Karpas-422 (cell line): ENCODE measurements at regions not wholly inside any gene's neighbourhood (a gene's known extent, or its start where the extent isn't known, plus 50 kb on each side); places are given as distances from the start of the nearest gene placed in this dataset.
"Not testable (repeated sequence)": the region's sequence is repeated elsewhere in the genome, so short reads cannot be mapped to it uniquely, and the experiment has no call there.

Experiments used
- DNase-seq: peaks from one replicate; pipeline ENCODE4 v3.0.0-alpha.2; 2015
- H2AFZ ChIP-seq: fragments of 200-600 bp; sonication (generic); 2 replicates; pipeline ENCODE4 v1.6.1; 2014; ENCODE audit warnings: antibody characterized with exemption, low read length, mixed read lengths
- H3K27ac ChIP-seq: fragments of 200-600 bp; sonication (generic); 2 replicates; pipeline ENCODE4 v1.5.1; 2014; ENCODE audit warnings: mild to moderate bottlenecking, low read length, moderate library complexity
- H3K27me3 ChIP-seq: fragments of 200-600 bp; sonication (generic); 2 replicates; pipeline ENCODE4 v1.6.1; 2014; ENCODE audit warnings: low read length, mixed read lengths
- H3K36me3 ChIP-seq: fragments of 200-600 bp; sonication (generic); 2 replicates; pipeline ENCODE4 v1.6.1; 2014; ENCODE audit warnings: low read length, mixed read lengths; ENCODE audit not compliant: insufficient read depth
- H3K4me1 ChIP-seq: fragments of 200-600 bp; sonication (generic); 2 replicates; pipeline ENCODE4 v1.6.1; 2014; ENCODE audit warnings: mild to moderate bottlenecking, low read length, mixed read lengths
- H3K4me2 ChIP-seq: fragments of 200-600 bp; sonication (generic); 2 replicates; pipeline ENCODE4 v1.6.1; 2014; ENCODE audit warnings: low read length, low read depth, mild to moderate bottlenecking; ENCODE audit not compliant: poor library complexity, severe bottlenecking
- H3K4me3 ChIP-seq: fragments of 200-600 bp; sonication (generic); 2 replicates; pipeline ENCODE4 v1.5.1; 2014; ENCODE audit warnings: mild to moderate bottlenecking, antibody characterized with exemption, low read length, mixed read lengths
- H3K79me2 ChIP-seq: fragments of 200-600 bp; sonication (generic); 2 replicates; pipeline ENCODE4 v1.6.1; 2014; ENCODE audit warnings: mild to moderate bottlenecking, low read length, mixed read lengths
- H3K9ac ChIP-seq: fragments of 200-600 bp; sonication (generic); 2 replicates; pipeline ENCODE4 v1.6.0; 2014; ENCODE audit warnings: low read length
- H3K9me2 ChIP-seq: fragments of 200-600 bp; sonication (generic), shearing (Covaris generic); replicated peaks from 2 replicates; pipeline ENCODE4 v1.6.0; 2014; ENCODE audit warnings: mild to moderate bottlenecking, low read length, moderate library complexity; ENCODE audit not compliant: insufficient read depth
- H3K9me3 ChIP-seq: fragments of 300-700, 200-600 bp; sonication (generic); 2 replicates; pipeline ENCODE4 v1.6.1; 2014; ENCODE audit warnings: low read length, mixed read lengths
- H4K20me1 ChIP-seq: fragments of 200-600 bp; sonication (generic); 2 replicates; pipeline ENCODE4 v1.6.1; 2014; ENCODE audit warnings: mild to moderate bottlenecking, antibody characterized with exemption, low read length, low read depth; ENCODE audit not compliant: insufficient read depth

- no peaks in the 10 kb centered on the region for H3K36me3 ChIP-seq
Measured at GRCh38 chr2:222760301-222760897, 88.9 kb downstream of the MOGAT1 start.

GRCh38 chr2:222761888-222762287 is 90.4 kb downstream of the MOGAT1 start:
- H2AFZ ChIP-seq, result no peak overlapping the region; the same call in 1 of the 2 replicates
- no peak overlapping the region for H3K9ac ChIP-seq
- H3K27me3 ChIP-seq, result no peaks in the 10 kb centered on the region
- H3K36me3 ChIP-seq, result no peaks in the 10 kb centered on the region
- no peaks in the 10 kb centered on the region for H3K9me3 ChIP-seq
- no peak overlapping the region for H3K27ac ChIP-seq
- H3K4me3 ChIP-seq, result no peak overlapping the region
- DNase-seq, result no peak
- no peaks in the 10 kb centered on the region for H3K4me1 ChIP-seq
- no peaks in the 10 kb centered on the region for H4K20me1 ChIP-seq
- H3K9me2 ChIP-seq, result no peaks in the 10 kb centered on the region
- no peaks in the 10 kb centered on the region for H3K79me2 ChIP-seq
- no peak overlapping the region for H3K4me2 ChIP-seq

More at GRCh38 chr2:222760301-222760897, 88.9 kb downstream of the MOGAT1 start:
- DNase-seq, result no peak
- H3K9me2 ChIP-seq, result no peaks in the 10 kb centered on the region
- no peaks in the 10 kb centered on the region for H3K4me1 ChIP-seq
- H3K27ac ChIP-seq, result no peak overlapping the region
- H3K9me3 ChIP-seq, result no peaks in the 10 kb centered on the region
- H3K4me3 ChIP-seq, result no peak overlapping the region
- no peak overlapping the region for H3K4me2 ChIP-seq
- H3K27me3 ChIP-seq, result no peaks in the 10 kb centered on the region
- no peak overlapping the region for H3K9ac ChIP-seq
- no peak overlapping the region for H2AFZ ChIP-seq
- no peaks in the 10 kb centered on the region for H3K79me2 ChIP-seq
- no peaks in the 10 kb centered on the region for H4K20me1 ChIP-seq

- Histone ChIP-seq H3K79me2 (no peaks in the 10 kb centered on the region), H2AFZ (no peak overlapping the region; the same call in 1 of the 2 replicates)
- DNase-seq, result no peak
Measured at GRCh38 chr2:222762342-222762741, 90.9 kb downstream of the MOGAT1 start.

GRCh38 chr2:222765883-222766282 is 94.4 kb downstream of the MOGAT1 start:
- H3K4me3 ChIP-seq, H2AFZ ChIP-seq, H3K9me2 ChIP-seq, H3K4me2 ChIP-seq, H4K20me1 ChIP-seq, H3K4me1 ChIP-seq, H3K27ac ChIP-seq, H3K79me2 ChIP-seq, H3K9ac ChIP-seq, H3K9me3 ChIP-seq, H3K27me3 ChIP-seq, DNase-seq, H3K36me3 ChIP-seq: not testable (repeated sequence)

More at GRCh38 chr2:222762342-222762741, 90.9 kb downstream of the MOGAT1 start:
- Histone ChIP-seq H3K9me2 (no peaks in the 10 kb centered on the region), H4K20me1 (no peaks in the 10 kb centered on the region), H3K36me3 (no peaks in the 10 kb centered on the region), H3K9ac (no peak overlapping the region), H3K27ac (no peak overlapping the region), H3K4me1 (no peaks in the 10 kb centered on the region), H3K9me3 (no peaks in the 10 kb centered on the region), H3K4me3 (no peak overlapping the region), H3K4me2 (no peak overlapping the region), H3K27me3 (no peaks in the 10 kb centered on the region)

- H3K27ac ChIP-seq, H4K20me1 ChIP-seq, H3K79me2 ChIP-seq, H3K9me2 ChIP-seq, H2AFZ ChIP-seq, DNase-seq, H3K4me2 ChIP-seq, H3K9ac ChIP-seq, H3K9me3 ChIP-seq, H3K4me3 ChIP-seq, H3K4me1 ChIP-seq, H3K36me3 ChIP-seq, H3K27me3 ChIP-seq: not testable (repeated sequence)
Measured at GRCh38 chr2:222768019-222768418, 92.8 kb upstream of the ACSL3 start.

- Histone ChIP-seq H3K79me2 (no peaks in the 10 kb centered on the region), H3K9me3 (no peaks in the 10 kb centered on the region), H3K36me3 (no peaks in the 10 kb centered on the region), H3K9me2 (no peaks in the 10 kb centered on the region), H3K4me1 (no peaks in the 10 kb centered on the region), H4K20me1 (no peaks in the 10 kb centered on the region), H2AFZ (no peak overlapping the region), H3K27ac (no peak overlapping the region), H3K4me3 (no peak overlapping the region), H3K9ac (no peak overlapping the region), H3K27me3 (no peaks in the 10 kb centered on the region), H3K4me2 (no peak overlapping the region)
- DNase-seq, result no peak
Measured at GRCh38 chr2:222769446-222769845, 91.4 kb upstream of the ACSL3 start.

- DNase-seq, result no peak
- H3K4me1 ChIP-seq, result no peaks in the 10 kb centered on the region
- H3K27ac ChIP-seq, result no peak overlapping the region
- no peak overlapping the region for H3K4me3 ChIP-seq
- H4K20me1 ChIP-seq, result no peaks in the 10 kb centered on the region
- H3K9me2 ChIP-seq, result no peaks in the 10 kb centered on the region
- H3K27me3 ChIP-seq, result no peaks in the 10 kb centered on the region
- no peaks in the 10 kb centered on the region for H3K79me2 ChIP-seq
- H3K4me2 ChIP-seq, result no peak overlapping the region
- H2AFZ ChIP-seq, result no peak overlapping the region
- H3K36me3 ChIP-seq, result no peaks in the 10 kb centered on the region
- no peak overlapping the region for H3K9ac ChIP-seq
- H3K9me3 ChIP-seq, result no peaks in the 10 kb centered on the region
Measured at GRCh38 chr2:222769941-222770340, 90.9 kb upstream of the ACSL3 start.

- H4K20me1 ChIP-seq, result no peaks in the 10 kb centered on the region
- H3K27me3 ChIP-seq, result no peaks in the 10 kb centered on the region
- no peaks in the 10 kb centered on the region for H3K4me1 ChIP-seq
- H3K9me2 ChIP-seq, result no peaks in the 10 kb centered on the region
- no peak overlapping the region for H3K27ac ChIP-seq
- H3K9me3 ChIP-seq, result no peaks in the 10 kb centered on the region
- H3K4me2 ChIP-seq, result no peak overlapping the region
- H3K9ac ChIP-seq, result no peak overlapping the region
- no peak for DNase-seq
- H2AFZ ChIP-seq, result no peak overlapping the region
- no peaks in the 10 kb centered on the region for H3K79me2 ChIP-seq
- H3K4me3 ChIP-seq, result no peak overlapping the region
- no peaks in the 10 kb centered on the region for H3K36me3 ChIP-seq
Measured at GRCh38 chr2:222771832-222772231, 89.0 kb upstream of the ACSL3 start.

GRCh38 chr2:222774941-222775340 is 85.9 kb upstream of the ACSL3 start:
- no peak for DNase-seq
- H3K4me2 ChIP-seq, result no peak overlapping the region
- no peak overlapping the region for H2AFZ ChIP-seq
- no peaks in the 10 kb centered on the region for H3K9me2 ChIP-seq
- H3K27ac ChIP-seq, result no peak overlapping the region
- H3K27me3 ChIP-seq, result no peaks in the 10 kb centered on the region
- no peaks in the 10 kb centered on the region for H3K36me3 ChIP-seq
- H4K20me1 ChIP-seq, result no peaks in the 10 kb centered on the region
- H3K9ac ChIP-seq, result no peak overlapping the region
- H3K4me3 ChIP-seq, result no peak overlapping the region
- H3K4me1 ChIP-seq, result no peaks in the 10 kb centered on the region
- no peaks in the 10 kb centered on the region for H3K9me3 ChIP-seq
- no peaks in the 10 kb centered on the region for H3K79me2 ChIP-seq
